HG03280 (cell line): ENCODE measurements at regions not wholly inside any gene's neighbourhood (a gene's known extent, or its start where the extent isn't known, plus 50 kb on each side); places are given as distances from the start of the nearest gene placed in this dataset.
"Not testable (repeated sequence)": the region's sequence is repeated elsewhere in the genome, so short reads cannot be mapped to it uniquely, and the experiment has no call there.

Experiments used
- ATAC-seq: cut with Tn5 transposase; IDR thresholded peaks from one replicate; pipeline ENCODE4 v1.9.1; 2021; ENCODE audit warnings: mild to moderate bottlenecking, moderate library complexity; ENCODE audit not compliant: unreplicated experiment

- ATAC-seq, result no peak
These were observed 218.7 kb downstream of the KCTD12 start for GRCh38 chr13:76667551-76667950.

GRCh38 chr13:76663592-76664335 lies 222.4 kb downstream of the KCTD12 start:
- ATAC-seq, result no peak

- ATAC-seq, result not testable (repeated sequence)
These were observed 227.1 kb downstream of the KCTD12 start for GRCh38 chr13:76659074-76659473.

- no peak for ATAC-seq
These were observed 229.7 kb downstream of the KCTD12 start for GRCh38 chr13:76656500-76656899.

GRCh38 chr13:76656056-76656455 lies 230.1 kb downstream of the KCTD12 start:
- ATAC-seq, result no peak

GRCh38 chr13:76654263-76654662 lies 231.9 kb downstream of the KCTD12 start:
- ATAC-seq, result no peak

- ATAC-seq, result no peak
These were observed 234.9 kb downstream of the KCTD12 start for GRCh38 chr13:76651286-76651685.

GRCh38 chr13:76647550-76647949 lies 238.7 kb downstream of the KCTD12 start:
- ATAC-seq, result no peak

GRCh38 chr13:76646946-76647345 lies 239.3 kb downstream of the KCTD12 start:
- ATAC-seq, result no peak

- ATAC-seq, result no peak
These were observed 240.6 kb downstream of the KCTD12 start for GRCh38 chr13:76645632-76646031.

- ATAC-seq, result no peak
These were observed 241.3 kb downstream of the KCTD12 start for GRCh38 chr13:76644906-76645305.

GRCh38 chr13:76643596-76643995 lies 242.6 kb downstream of the KCTD12 start:
- no peak for ATAC-seq

- no peak for ATAC-seq
These were observed 245.1 kb downstream of the KCTD12 start for GRCh38 chr13:76641056-76641455.

GRCh38 chr13:76638882-76639281 lies 247.3 kb downstream of the KCTD12 start:
- ATAC-seq, result no peak

GRCh38 chr13:76638181-76638580 lies 248.0 kb downstream of the KCTD12 start:
- no peak for ATAC-seq

- no peak for ATAC-seq
These were observed 248.5 kb downstream of the KCTD12 start for GRCh38 chr13:76637641-76638141.

- ATAC-seq, result no peak
These were observed 249.4 kb downstream of the KCTD12 start for GRCh38 chr13:76636829-76637228.

- no peak for ATAC-seq
These were observed 250.7 kb downstream of the KCTD12 start for GRCh38 chr13:76635232-76636230.

- ATAC-seq, result no peak
These were observed 251.6 kb downstream of the KCTD12 start for GRCh38 chr13:76634431-76635191.

GRCh38 chr13:76632401-76633044 lies 253.7 kb downstream of the KCTD12 start:
- ATAC-seq, result no peak
